ENCODE measurements at regions not wholly inside any gene's neighbourhood (a gene's known extent, or its start where the extent isn't known, plus 50 kb on each side); places are given as distances from the start of the nearest gene placed in this dataset.
"Not testable (repeated sequence)": the region's sequence is repeated elsewhere in the genome, so short reads cannot be mapped to it uniquely, and the experiment has no call there.

DNA sequence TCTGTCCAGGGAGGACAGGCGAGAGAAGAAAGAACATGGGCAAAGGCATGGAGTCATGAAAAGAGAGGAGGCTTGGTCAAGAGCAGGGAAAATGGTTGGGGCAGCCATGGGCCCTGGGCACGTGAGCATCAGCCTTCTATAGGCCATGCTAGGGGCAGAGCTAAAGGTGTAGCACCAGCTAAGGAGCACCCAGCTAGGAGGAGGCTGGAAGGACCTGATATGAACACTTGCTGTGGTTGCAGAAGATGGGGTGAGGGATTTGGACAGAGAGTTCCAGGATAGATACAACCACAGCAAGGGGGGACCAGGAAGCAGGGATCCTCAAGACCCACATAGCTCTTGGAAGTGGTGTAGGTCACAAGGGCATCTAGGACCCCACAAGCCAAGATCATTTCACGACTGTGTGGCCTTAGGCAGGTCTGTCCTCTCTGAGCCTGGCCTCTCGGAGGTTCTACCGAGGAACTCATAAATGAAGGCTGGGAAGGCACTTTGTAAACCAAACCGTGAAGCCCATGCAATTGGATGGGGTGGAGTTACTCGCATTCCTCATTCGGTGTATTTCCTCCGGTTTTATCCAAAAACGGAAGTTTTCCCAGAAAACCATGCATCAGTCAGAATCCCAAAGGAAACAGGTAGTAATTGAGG lies 74.0 kb upstream of the TOP1 start:
- DNase-seq (ENCODE audit: insufficient read length, low spot score) (no peak), FAIRE-seq (no peak)
- no peak for TF ChIP-seq TAF1 (IDR thresholded peaks at IDR 0.05; ENCODE audit: low read depth, low read length)
- no peak for TF ChIP-seq SPI1 (IDR thresholded peaks at IDR 0.05; ENCODE audit: low read depth, low read length)
- no peak for TF ChIP-seq POLR2A (IDR thresholded peaks at IDR 0.05; ENCODE audit: low read depth, low read length)
- no peak for TF ChIP-seq POLR2AphosphoS5 (IDR thresholded peaks at IDR 0.05; ENCODE audit: low read depth, low read length)
- no peak for TF ChIP-seq POU2F2 (IDR thresholded peaks at IDR 0.05; ENCODE audit: low read depth, low read length)
- no peak for TF ChIP-seq PAX5 (IDR thresholded peaks at IDR 0.05; ENCODE audit: insufficient read depth, low read length, severe bottlenecking)

DNA sequence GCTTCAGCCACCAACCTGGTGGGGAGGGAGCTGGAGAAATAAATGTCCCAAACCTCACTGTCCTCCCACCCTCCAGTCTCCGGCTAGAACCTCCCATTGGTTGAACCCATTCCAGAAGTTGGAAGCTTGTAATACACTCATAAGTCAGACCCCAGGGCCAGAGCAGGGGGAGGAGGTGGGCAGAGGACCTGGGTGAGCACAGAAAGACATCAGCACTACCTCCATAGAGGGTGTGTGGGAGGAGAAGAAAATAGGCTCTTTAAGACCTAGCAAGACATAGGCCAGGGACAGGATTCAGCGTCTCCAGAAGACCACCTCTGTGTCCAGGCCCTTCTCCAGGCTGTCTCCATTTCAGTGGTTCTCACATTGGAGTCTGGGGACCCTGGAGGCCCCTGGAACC lies 73.3 kb upstream of the TOP1 start:
- DNase-seq (ENCODE audit: insufficient read length, low spot score) (no peak), FAIRE-seq (no peak)
- no peak for TF ChIP-seq POLR2AphosphoS5 (IDR thresholded peaks at IDR 0.05; ENCODE audit: low read depth, low read length)
- TF ChIP-seq SPI1 (IDR thresholded peaks at IDR 0.05; ENCODE audit: low read depth, low read length) = no peak
- no peak for TF ChIP-seq POU2F2 (IDR thresholded peaks at IDR 0.05; ENCODE audit: low read depth, low read length)
- TF ChIP-seq POLR2A (IDR thresholded peaks at IDR 0.05; ENCODE audit: low read depth, low read length) = no peak
- no peak for TF ChIP-seq PAX5 (IDR thresholded peaks at IDR 0.05; ENCODE audit: insufficient read depth, low read length, severe bottlenecking)
- no peak for TF ChIP-seq TAF1 (IDR thresholded peaks at IDR 0.05; ENCODE audit: low read depth, low read length)

DNA sequence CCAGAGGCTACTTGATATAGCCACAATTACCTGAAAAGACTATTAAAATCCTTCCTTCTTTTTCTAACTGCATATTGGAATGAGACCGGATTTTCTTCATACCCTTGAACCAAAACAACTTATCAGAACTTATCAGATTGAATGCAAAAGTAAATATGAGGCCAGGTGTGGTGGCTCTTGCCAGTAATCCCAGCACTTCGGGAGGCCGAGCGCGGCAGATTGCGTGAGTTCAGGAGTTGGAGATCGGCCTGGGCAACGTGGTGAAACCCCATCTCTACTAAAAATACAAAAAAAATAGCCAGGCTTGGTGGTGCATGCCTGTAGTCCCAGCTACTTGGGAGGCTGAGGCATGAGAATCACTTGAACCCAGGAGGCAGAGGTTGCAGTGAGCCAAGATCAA lies 72.8 kb upstream of the TOP1 start:
- DNase-seq (ENCODE audit: insufficient read length, low spot score); FAIRE-seq: not testable (repeated sequence)

DNA sequence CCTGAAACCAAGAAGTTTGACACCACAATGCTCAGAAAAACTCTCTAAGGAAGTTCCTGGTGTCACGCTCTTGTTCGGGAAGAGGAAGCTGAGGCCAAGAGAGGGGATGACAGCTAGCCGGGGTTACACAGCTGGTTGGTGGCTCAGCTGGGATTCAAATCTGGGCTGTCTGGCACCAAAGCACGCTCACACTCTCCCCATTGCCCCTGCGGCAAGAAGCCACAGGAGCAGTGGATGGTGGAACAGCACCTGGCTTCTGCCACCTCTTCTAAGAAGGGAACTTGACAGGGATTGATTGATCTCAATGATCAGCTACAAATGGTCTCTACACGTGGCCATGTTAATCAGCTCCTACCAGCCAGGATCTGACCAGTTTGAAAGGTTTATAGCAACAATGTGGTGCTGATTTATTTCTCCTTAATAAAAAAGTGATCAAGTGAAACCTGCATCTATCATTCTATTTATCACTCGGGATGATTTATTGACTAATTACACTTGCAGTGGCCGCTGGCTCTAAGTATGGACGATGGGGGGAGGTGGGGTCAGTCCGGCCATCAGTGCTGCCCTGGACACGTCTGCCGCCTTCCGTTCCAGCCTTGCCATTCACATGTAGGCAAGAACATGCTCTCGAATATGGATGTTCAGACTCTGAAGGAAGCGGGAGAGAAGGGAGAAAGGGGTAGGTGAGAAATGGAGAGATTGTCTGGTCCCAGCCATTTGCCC lies 71.9 kb upstream of the TOP1 start:
- DNase-seq (ENCODE audit: insufficient read length, low spot score) (no peak), FAIRE-seq (no peak)
- TF ChIP-seq SPI1 (IDR thresholded peaks at IDR 0.05; ENCODE audit: low read depth, low read length) (no peak), TAF1 (IDR thresholded peaks at IDR 0.05; ENCODE audit: low read depth, low read length) (no peak), POLR2AphosphoS5 (IDR thresholded peaks at IDR 0.05; ENCODE audit: low read depth, low read length) (no peak), POLR2A (IDR thresholded peaks at IDR 0.05; ENCODE audit: low read depth, low read length) (no peak), PAX5 (IDR thresholded peaks at IDR 0.05; ENCODE audit: insufficient read depth, low read length, severe bottlenecking) (no peak), POU2F2 (IDR thresholded peaks at IDR 0.05; ENCODE audit: low read depth, low read length) (no peak)

DNA sequence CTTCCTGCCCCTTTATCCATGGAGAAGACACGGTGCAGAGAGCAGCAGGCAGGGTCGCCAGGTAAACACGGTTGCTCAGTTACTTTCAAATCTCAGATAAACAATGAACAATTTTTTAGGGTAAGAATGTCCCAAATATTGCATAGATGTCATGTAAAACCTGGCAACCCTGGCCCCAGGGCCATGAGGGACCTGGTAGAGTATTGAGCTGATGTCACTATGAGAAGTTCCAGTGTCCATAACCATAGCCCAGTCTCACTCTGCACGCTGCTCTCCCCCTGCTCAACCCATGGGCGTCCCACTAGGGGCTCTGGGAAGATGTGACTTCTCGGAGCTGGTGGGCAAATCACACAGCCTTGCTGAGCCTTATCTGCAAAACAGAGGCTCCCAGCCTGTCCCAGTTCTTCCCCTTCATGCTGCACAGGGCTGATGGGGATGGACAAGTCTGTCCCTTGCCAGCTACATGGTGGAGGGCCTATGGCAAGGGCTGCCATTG lies 71.3 kb upstream of the TOP1 start:
- FAIRE-seq (no peak), DNase-seq (ENCODE audit: insufficient read length, low spot score) (no peak)
- TF ChIP-seq POLR2A (IDR thresholded peaks at IDR 0.05; ENCODE audit: low read depth, low read length) = no peak
- no peak for TF ChIP-seq POU2F2 (IDR thresholded peaks at IDR 0.05; ENCODE audit: low read depth, low read length)
- TF ChIP-seq PAX5 (IDR thresholded peaks at IDR 0.05; ENCODE audit: insufficient read depth, low read length, severe bottlenecking) = no peak
- TF ChIP-seq POLR2AphosphoS5 (IDR thresholded peaks at IDR 0.05; ENCODE audit: low read depth, low read length) = no peak
- no peak for TF ChIP-seq TAF1 (IDR thresholded peaks at IDR 0.05; ENCODE audit: low read depth, low read length)
- no peak for TF ChIP-seq SPI1 (IDR thresholded peaks at IDR 0.05; ENCODE audit: low read depth, low read length)

DNA sequence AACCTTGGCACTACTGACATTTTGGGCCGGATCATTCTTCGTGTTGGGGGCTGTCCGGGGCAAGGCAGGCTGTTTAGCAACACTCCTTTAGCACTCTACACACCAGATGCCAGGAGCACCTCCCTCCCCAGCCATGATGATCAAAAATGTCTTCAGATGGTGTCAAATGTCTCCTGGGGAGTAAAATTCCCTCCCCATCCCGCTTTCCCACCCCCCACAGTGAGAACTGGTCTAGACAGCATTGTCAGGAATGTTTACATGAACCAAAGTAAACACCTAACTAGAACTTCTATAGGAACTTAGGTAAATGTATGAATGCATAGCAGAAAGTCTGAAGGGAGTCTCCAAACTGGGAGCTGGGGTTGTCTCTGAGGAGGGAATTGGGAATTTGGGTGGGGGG lies 70.0 kb upstream of the TOP1 start:
- no peak for TF ChIP-seq PAX5 (IDR thresholded peaks at IDR 0.05; ENCODE audit: insufficient read depth, low read length, severe bottlenecking)
- DNase-seq (ENCODE audit: insufficient read length, low spot score) (no peak), FAIRE-seq (no peak)

DNA sequence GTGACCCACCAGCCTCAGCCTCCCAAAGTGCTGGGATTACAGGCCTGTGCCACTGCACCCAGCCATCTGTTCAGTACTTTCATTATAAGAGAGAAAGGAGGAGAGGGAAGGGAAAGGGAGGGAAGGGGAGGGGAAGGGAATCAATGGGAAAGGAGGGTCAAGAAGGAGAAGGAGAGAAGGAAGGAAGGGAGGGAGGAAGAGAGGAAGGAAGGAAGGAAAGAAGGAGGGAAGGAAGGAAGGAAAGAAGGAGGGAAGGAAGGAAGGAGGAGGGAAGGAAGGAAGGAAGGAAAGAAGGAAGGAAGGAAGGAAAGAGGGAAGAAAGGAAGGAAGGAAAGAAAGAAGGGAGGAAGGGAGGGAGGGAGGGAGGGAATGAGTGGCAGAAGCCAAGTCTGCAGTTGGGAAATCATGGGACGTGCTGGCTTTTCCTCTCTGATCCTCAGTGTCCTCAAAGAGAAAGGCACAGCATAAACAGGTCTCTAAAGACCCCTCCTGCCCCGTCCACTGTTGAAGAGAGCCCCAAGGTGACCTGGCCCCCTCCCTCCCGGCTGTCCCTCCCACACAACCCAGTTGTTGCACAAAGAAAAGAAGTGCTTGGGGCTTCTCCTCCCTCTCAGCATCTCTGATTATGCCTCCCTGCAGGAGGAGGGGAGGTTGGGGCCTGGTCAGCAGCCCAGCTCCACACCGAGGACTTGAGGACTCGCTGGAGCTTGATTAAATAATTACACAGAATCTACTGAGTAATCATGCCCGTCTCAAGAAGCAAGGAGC lies 69.1 kb upstream of the TOP1 start:
- DNase-seq (ENCODE audit: insufficient read length, low spot score) (no peak), FAIRE-seq (no peak)
- TF ChIP-seq POU2F2 (IDR thresholded peaks at IDR 0.05; ENCODE audit: low read depth, low read length) = no peak
- TF ChIP-seq PAX5 (IDR thresholded peaks at IDR 0.05; ENCODE audit: insufficient read depth, low read length, severe bottlenecking) = no peak
- no peak for TF ChIP-seq TAF1 (IDR thresholded peaks at IDR 0.05; ENCODE audit: low read depth, low read length)
- TF ChIP-seq SPI1 (IDR thresholded peaks at IDR 0.05; ENCODE audit: low read depth, low read length) = no peak
- no peak for TF ChIP-seq POLR2A (IDR thresholded peaks at IDR 0.05; ENCODE audit: low read depth, low read length)
- TF ChIP-seq POLR2AphosphoS5 (IDR thresholded peaks at IDR 0.05; ENCODE audit: low read depth, low read length) = no peak

DNA sequence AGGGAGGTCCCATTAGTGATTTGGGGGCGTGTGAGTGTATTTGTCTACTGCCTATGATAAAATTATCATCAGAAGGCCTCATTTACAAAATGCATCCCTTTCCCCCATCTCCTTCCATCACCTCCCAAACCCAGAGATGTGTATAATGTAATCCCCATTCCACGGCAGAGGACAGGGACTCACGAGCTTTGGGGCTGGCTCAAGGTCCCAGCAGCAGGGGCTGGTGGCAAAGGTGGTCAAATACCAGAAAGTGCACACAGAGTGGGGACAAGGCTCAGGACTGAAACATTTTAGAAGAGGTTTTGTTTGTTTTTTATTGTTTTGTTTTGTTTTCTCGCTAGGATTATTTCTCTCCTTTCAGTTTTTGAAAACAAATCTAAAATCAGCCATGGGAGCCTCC lies 68.5 kb upstream of the TOP1 start:
- FAIRE-seq = no peak
- DNase-seq (ENCODE audit: insufficient read length, low spot score) = no peak
- no peak for TF ChIP-seq POLR2AphosphoS5 (IDR thresholded peaks at IDR 0.05; ENCODE audit: low read depth, low read length)
- TF ChIP-seq PAX5 (IDR thresholded peaks at IDR 0.05; ENCODE audit: insufficient read depth, low read length, severe bottlenecking) = no peak
- no peak for TF ChIP-seq POU2F2 (IDR thresholded peaks at IDR 0.05; ENCODE audit: low read depth, low read length)
- no peak for TF ChIP-seq POLR2A (IDR thresholded peaks at IDR 0.05; ENCODE audit: low read depth, low read length)
- TF ChIP-seq SPI1 (IDR thresholded peaks at IDR 0.05; ENCODE audit: low read depth, low read length) = no peak
- no peak for TF ChIP-seq TAF1 (IDR thresholded peaks at IDR 0.05; ENCODE audit: low read depth, low read length)

DNA sequence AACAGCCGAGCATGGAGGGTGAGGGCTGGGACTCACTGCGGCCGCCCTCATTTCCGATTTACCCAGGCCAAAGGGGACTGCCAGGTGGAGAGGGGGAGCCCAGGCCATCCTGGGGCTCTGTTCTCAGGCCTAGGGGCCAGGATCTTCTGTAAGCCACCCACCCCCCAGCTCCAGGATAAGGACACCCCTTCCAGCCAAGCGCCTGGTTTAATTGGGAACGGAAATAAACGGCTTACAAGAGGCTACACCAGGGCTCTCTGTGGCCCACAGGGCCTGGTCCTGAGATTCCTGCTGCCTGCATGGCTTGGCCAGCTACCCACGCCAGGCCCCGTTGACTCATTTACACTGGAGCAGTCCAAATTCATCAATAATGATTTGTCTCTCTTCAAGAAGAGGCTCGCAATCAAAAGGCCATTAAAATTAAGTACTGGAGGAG lies 68.1 kb upstream of the TOP1 start:
- DNase-seq (ENCODE audit: insufficient read length, low spot score) (no peak), FAIRE-seq (no peak)
- TF ChIP-seq POLR2A (IDR thresholded peaks at IDR 0.05; ENCODE audit: low read depth, low read length) (no peak), PAX5 (IDR thresholded peaks at IDR 0.05; ENCODE audit: insufficient read depth, low read length, severe bottlenecking) (no peak)

DNA sequence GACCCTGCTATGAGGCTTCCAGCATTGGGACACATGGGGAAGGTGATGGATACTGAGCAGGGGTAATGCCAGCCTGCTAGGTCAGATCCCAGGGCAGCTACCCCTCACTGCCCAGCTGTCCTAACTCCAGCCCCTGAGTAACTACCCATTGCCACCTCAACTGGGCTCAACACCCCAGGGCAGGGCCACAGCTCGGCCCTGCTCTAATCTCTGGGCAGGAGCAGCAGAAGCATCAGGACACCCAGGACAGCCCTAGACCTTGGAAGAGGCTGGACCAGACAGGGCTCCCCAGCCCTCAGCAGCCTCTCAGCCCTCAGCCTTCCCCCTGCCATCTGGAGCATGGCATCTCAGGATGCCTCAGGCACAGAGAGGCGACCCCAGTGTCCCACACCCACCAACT lies 67.4 kb upstream of the TOP1 start:
- DNase-seq (ENCODE audit: insufficient read length, low spot score) (no peak), FAIRE-seq (no peak)
- TF ChIP-seq PAX5 (IDR thresholded peaks at IDR 0.05; ENCODE audit: insufficient read depth, low read length, severe bottlenecking) (no peak), POLR2A (IDR thresholded peaks at IDR 0.05; ENCODE audit: low read depth, low read length) (no peak), POU2F2 (IDR thresholded peaks at IDR 0.05; ENCODE audit: low read depth, low read length) (no peak), POLR2AphosphoS5 (IDR thresholded peaks at IDR 0.05; ENCODE audit: low read depth, low read length) (no peak), TAF1 (IDR thresholded peaks at IDR 0.05; ENCODE audit: low read depth, low read length) (no peak), SPI1 (IDR thresholded peaks at IDR 0.05; ENCODE audit: low read depth, low read length) (no peak)
